ENCODE measurements at regions not wholly inside any gene's neighbourhood (a gene's known extent, or its start where the extent isn't known, plus 50 kb on each side); places are given as distances from the start of the nearest gene placed in this dataset.
A peak's percentile ranks its signal among the peaks of the same experiment; 100 is the strongest.

DNA sequence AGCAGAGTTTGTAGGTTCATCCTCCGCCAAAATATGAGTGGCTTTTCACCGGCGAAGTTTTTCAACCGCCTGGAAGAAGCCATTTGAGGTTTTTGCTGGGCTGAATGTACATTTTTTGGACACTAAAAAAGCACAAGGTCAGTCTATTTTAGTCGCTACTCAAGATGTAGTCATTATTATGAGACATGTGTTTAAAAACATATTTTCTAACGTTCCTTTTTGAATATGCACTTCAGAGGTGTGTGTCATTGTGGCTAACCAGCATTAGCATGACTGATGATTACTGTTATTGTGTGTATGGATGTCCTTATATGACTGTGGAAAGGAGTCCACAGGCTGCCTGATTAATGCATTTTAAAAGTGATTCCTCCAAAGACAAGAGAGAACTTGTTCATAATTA, 605.4 kb downstream of the INHBA start:
- Histone ChIP-seq H3K27ac (ENCODE audit: low read depth, low read length) (peak overlapping the region; percentile 97), H3K4me2 (ENCODE audit: insufficient read depth, low read length) (peak overlapping the region; percentile 45)
- DNase-seq (ENCODE audit: insufficient read length, low spot score, missing footprints) = no peak

DNA sequence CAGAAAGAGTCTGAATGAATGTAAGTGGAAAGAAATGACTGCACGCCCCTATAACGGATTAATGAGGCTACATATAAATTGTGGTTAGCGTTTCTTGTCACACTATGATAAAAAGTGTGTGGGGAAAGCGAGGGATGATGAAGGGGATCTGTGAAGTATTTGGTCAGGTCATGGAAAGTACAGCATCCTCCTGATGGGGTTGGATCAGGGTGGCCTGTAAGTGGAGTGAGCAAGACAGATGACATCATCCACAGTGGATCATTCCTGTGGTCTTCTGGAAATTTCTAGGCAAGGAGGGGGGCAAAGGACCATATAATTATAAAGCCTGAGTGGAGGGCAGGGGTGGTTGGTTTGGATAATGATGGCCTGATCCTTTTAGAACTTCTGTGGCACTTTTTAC, 606.0 kb downstream of the INHBA start:
- DNase-seq (ENCODE audit: insufficient read length, low spot score, missing footprints) = no peak
- TF ChIP-seq, protein P1, sequence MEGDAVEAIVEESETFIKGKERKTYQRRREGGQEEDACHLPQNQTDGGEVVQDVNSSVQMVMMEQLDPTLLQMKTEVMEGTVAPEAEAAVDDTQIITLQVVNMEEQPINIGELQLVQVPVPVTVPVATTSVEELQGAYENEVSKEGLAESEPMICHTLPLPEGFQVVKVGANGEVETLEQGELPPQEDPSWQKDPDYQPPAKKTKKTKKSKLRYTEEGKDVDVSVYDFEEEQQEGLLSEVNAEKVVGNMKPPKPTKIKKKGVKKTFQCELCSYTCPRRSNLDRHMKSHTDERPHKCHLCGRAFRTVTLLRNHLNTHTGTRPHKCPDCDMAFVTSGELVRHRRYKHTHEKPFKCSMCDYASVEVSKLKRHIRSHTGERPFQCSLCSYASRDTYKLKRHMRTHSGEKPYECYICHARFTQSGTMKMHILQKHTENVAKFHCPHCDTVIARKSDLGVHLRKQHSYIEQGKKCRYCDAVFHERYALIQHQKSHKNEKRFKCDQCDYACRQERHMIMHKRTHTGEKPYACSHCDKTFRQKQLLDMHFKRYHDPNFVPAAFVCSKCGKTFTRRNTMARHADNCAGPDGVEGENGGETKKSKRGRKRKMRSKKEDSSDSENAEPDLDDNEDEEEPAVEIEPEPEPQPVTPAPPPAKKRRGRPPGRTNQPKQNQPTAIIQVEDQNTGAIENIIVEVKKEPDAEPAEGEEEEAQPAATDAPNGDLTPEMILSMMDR (IDR thresholded peaks at IDR 0.05; ENCODE audit: extremely low read depth, low read depth, low read length) = no peak
- H3K36me3 ChIP-seq (ENCODE audit: insufficient read depth, low read length) = no peaks in the 10 kb centered on the region
- H2AFZ ChIP-seq (ENCODE audit: low read length) = peak overlapping the region; percentile 5
- H3K27me3 ChIP-seq (ENCODE audit: insufficient read depth, low read length) = no peaks in the 10 kb centered on the region
- no peaks in the 10 kb centered on the region for H3K79me2 ChIP-seq (ENCODE audit: insufficient read depth, low read length)
- H3K27ac ChIP-seq (ENCODE audit: low read depth, low read length) = peak overlapping the region; percentile 97
- H3K4me2 ChIP-seq (ENCODE audit: insufficient read depth, low read length) = peak overlapping the region; percentile 45
- no peak overlapping the region for H3K4me3 ChIP-seq (ENCODE audit: insufficient read depth, low read length)
- H4K20me1 ChIP-seq (ENCODE audit: insufficient read depth, low read length) = no peaks in the 10 kb centered on the region
- peaks cover 29% of the 10 kb centered on the region for H3K4me1 ChIP-seq (ENCODE audit: insufficient read depth, low read length)
- no peaks in the 10 kb centered on the region for H3K9me3 ChIP-seq (ENCODE audit: low read depth, low read length)

More for the DNA sequence above, 605.4 kb downstream of the INHBA start:
- Histone ChIP-seq H4K20me1 (ENCODE audit: insufficient read depth, low read length) (no peaks in the 10 kb centered on the region), H3K36me3 (ENCODE audit: insufficient read depth, low read length) (no peaks in the 10 kb centered on the region), H3K9me3 (ENCODE audit: low read depth, low read length) (no peaks in the 10 kb centered on the region), H3K4me1 (ENCODE audit: insufficient read depth, low read length) (peaks cover 26% of the 10 kb centered on the region), H2AFZ (ENCODE audit: low read length) (peak overlapping the region; percentile 5), H3K79me2 (ENCODE audit: insufficient read depth, low read length) (no peaks in the 10 kb centered on the region), H3K27me3 (ENCODE audit: insufficient read depth, low read length) (no peaks in the 10 kb centered on the region), H3K4me3 (ENCODE audit: insufficient read depth, low read length) (peak overlapping the region; percentile 23)
- TF ChIP-seq, protein P1 (IDR thresholded peaks at IDR 0.05; ENCODE audit: extremely low read depth, low read depth, low read length) = no peak

DNA sequence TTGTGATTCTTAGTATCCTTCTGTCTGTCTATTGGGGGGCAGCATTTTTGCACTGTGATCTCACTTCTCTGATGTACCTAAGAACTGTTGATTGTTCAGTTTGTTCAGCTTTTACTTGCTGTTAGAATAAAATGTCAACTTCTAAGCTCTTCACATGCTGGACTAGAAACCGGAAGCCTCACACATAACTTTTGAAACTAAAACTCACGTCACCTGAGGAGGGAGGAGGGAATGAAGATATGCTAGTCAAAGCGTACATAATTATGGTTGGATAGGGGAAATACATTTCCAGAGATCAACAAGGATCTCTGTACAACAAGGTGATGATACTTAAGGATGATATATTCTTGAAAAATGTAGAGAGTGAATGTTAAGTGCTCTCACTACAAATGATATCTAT, 609.7 kb downstream of the INHBA start:
- Histone ChIP-seq H3K27ac (ENCODE audit: low read depth, low read length) (no peak overlapping the region), H4K20me1 (ENCODE audit: insufficient read depth, low read length) (no peaks in the 10 kb centered on the region), H3K79me2 (ENCODE audit: insufficient read depth, low read length) (no peaks in the 10 kb centered on the region), H3K9me3 (ENCODE audit: low read depth, low read length) (no peaks in the 10 kb centered on the region), H3K4me2 (ENCODE audit: insufficient read depth, low read length) (no peak overlapping the region), H3K4me3 (ENCODE audit: insufficient read depth, low read length) (no peak overlapping the region), H3K36me3 (ENCODE audit: insufficient read depth, low read length) (no peaks in the 10 kb centered on the region), H2AFZ (ENCODE audit: low read length) (no peak overlapping the region), H3K27me3 (ENCODE audit: insufficient read depth, low read length) (no peaks in the 10 kb centered on the region), H3K4me1 (ENCODE audit: insufficient read depth, low read length) (peaks cover 24% of the 10 kb centered on the region)
- DNase-seq (ENCODE audit: insufficient read length, low spot score, missing footprints) = no peak
- TF ChIP-seq, protein P1 (IDR thresholded peaks at IDR 0.05; ENCODE audit: extremely low read depth, low read depth, low read length) = no peak

DNA sequence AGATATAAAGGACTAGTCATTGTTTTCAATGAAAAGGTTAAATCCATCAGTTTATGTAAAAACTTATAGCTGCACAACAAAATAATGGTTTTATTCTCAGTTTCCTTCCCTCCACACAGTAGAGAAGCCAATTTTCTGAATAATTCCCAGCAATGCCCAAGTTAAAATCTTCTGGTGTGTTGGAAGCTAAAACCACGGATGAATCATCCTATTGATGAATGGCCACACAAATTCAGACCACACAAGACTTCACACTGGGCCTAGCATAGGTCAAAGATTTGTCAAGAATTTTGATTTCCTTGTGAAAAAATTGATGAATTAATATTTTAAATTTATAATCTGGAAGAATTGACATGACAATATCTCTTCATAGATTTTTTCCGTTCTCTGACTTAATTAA, 617.6 kb downstream of the INHBA start:
- Histone ChIP-seq H3K27ac (ENCODE audit: low read depth, low read length) (no peak overlapping the region), H3K9me3 (ENCODE audit: low read depth, low read length) (no peaks in the 10 kb centered on the region), H3K27me3 (ENCODE audit: insufficient read depth, low read length) (no peaks in the 10 kb centered on the region), H3K4me1 (ENCODE audit: insufficient read depth, low read length) (no peaks in the 10 kb centered on the region), H3K36me3 (ENCODE audit: insufficient read depth, low read length) (no peaks in the 10 kb centered on the region), H2AFZ (ENCODE audit: low read length) (no peak overlapping the region), H3K4me3 (ENCODE audit: insufficient read depth, low read length) (no peak overlapping the region), H3K79me2 (ENCODE audit: insufficient read depth, low read length) (no peaks in the 10 kb centered on the region), H3K4me2 (ENCODE audit: insufficient read depth, low read length) (no peak overlapping the region), H4K20me1 (ENCODE audit: insufficient read depth, low read length) (no peaks in the 10 kb centered on the region)
- TF ChIP-seq, protein P1 (IDR thresholded peaks at IDR 0.05; ENCODE audit: extremely low read depth, low read depth, low read length) = no peak
- no peak for DNase-seq (ENCODE audit: insufficient read length, low spot score, missing footprints)

Measured in osteoblast (primary cell).